RPMI8226 (cell line): ENCODE measurements at regions not wholly inside any gene's neighbourhood (a gene's known extent, or its start where the extent isn't known, plus 50 kb on each side); places are given as distances from the start of the nearest gene placed in this dataset.

ENCODE experiments used
- DNase-seq: peaks from one replicate; pipeline ENCODE4 v3.0.0-alpha.2; 2015

DNA sequence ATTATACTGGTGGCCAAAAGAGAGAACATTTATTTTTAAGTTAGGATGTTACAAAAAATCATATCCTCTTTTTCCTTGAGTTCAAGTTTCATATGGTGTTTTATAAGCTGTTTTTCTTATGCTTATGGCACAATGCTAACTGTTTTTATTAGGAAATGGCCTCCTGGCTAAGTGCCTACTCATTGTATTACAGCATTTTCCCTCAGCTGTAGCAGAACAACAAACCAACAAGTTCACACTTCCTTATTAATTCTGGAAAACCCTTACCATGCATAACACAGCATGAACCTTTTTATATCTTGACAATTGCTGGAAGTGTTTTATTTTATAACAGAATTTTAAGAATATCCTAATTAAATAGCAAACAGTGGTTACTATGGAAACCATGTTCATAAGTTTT is 165.8 kb downstream of the GASK1B start:
- no peak for DNase-seq

DNA sequence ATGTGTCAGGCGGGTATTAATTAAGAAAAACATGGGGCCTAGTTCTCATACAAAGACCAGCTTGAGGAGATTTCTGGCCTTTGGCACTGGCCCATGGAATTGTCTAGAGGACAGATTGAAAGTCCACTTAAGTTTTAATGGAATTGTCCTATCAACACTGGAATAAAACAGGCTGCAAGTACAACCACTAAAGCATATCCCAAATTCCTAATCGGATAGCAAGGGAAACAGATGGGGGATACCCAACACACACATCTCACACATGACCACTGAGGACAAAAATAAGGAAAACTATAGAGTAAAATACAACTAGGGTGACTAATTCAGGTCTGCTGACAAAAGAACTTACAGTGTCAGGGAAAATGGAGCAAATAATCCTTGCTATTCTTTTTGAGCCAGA is 167.8 kb downstream of the GASK1B start:
- DNase-seq: no peak

DNA sequence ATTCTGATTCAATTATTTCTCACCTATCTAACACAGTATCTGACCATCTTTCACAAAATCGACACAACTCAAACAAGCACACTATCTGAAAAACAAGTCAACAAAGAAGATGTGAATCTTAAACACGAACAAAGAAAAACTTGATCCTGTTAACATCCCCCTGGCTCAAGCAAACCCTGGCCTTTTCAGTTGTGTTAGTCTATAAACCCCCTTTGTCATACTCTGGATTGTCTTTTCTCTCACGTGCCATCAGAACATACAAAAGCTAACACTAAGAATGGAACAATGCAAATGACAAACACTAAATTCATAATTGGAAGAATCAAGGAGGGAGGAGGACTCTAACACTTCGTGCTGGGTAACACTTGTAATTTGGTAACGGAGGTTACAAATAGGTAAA is 168.7 kb downstream of the GASK1B start:
- no peak for DNase-seq

DNA sequence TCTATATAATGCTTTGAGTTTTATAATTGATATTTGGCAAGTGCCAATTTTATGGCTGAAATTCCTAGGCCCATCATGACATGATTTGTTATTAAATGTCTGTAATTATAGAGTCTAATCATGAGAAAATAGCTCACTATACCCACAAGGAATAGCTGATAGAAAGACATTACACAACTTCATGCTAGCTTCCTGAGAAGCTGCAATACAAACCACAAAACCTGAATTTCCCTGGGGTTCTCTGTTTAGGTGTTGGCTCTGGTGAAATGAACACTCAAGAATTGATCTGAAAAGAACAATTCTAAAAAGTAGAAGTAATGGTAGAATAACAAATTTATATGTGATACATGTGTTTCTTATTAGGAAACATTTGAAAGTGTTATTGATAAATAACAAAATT is 169.6 kb downstream of the GASK1B start:
- DNase-seq: no peak

DNA sequence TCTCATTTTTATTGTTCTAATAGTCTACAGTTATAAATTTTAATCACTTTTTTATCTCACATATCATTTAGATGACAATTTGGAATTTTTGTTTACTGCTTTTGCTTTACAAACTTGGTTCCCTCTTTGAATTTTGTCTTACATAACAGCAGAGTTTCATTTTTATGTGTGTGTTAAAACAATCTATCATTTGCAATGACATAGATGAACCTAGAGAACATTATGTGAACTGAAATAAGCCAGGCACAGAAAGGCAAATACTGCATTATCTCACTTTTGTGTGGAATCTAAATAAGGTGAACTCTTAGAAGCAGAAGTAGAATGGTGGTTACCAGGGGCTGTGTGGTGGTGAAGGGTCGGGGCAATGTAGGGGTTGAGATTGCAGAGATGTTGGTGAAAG is 170.7 kb downstream of the GASK1B start:
- DNase-seq: no peak

DNA sequence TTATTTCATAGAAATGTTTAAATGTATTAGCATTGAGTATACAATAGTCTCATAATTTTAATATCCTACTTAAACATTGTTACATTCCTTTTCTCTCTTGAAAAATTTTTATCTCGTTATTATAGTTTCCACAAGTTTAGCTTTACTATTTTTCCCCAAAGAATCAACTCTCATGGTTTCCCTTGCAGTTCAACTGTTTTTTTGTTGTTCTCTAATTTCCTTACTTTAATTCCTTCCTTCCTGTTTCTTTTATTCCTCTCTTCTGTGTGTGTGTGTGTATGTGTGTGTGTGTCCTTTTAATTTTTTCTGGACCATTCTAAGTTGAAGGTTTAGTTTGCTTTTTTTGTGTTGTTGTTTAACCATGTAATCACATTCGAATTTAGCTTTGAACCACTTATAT is 171.1 kb downstream of the GASK1B start:
- DNase-seq: no peak

DNA sequence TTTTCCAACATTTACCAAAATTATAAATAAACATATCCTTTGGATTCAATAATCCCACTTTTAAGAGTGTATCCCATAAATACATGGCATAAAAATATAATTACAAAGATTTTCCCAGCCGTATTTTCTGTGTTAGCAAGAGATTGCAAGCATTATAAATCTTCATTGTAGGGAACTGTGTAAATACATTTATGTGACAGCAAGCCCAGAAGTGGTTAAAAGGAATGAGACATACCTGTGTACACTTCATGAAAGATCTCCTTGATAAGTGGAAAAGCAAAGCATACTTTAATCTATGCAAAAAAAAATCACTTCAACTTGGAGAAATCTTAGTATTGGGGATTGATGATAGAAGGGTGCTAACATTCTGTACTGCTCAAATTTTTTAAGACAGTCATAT is 173.1 kb downstream of the GASK1B start:
- DNase-seq: no peak

DNA sequence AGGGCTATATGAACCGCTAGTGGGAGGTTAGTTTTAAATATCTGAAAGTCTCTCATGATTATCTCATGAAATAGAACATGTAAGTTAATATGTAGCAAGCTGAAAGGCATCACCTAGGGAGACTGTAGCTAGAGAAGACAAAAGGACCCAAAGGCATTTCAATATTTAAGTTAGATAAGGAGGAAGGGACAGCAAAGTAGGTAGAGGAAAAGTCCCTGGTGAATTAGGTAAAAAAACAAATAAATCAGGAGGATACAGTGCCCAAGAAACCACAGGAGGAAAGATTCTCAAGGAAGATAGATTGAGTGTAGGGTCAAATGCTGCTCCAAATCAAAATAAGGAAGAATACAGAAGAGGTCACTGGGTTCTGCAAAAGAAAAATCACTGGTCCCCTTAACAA is 175.5 kb downstream of the GASK1B start:
- no peak for DNase-seq

DNA sequence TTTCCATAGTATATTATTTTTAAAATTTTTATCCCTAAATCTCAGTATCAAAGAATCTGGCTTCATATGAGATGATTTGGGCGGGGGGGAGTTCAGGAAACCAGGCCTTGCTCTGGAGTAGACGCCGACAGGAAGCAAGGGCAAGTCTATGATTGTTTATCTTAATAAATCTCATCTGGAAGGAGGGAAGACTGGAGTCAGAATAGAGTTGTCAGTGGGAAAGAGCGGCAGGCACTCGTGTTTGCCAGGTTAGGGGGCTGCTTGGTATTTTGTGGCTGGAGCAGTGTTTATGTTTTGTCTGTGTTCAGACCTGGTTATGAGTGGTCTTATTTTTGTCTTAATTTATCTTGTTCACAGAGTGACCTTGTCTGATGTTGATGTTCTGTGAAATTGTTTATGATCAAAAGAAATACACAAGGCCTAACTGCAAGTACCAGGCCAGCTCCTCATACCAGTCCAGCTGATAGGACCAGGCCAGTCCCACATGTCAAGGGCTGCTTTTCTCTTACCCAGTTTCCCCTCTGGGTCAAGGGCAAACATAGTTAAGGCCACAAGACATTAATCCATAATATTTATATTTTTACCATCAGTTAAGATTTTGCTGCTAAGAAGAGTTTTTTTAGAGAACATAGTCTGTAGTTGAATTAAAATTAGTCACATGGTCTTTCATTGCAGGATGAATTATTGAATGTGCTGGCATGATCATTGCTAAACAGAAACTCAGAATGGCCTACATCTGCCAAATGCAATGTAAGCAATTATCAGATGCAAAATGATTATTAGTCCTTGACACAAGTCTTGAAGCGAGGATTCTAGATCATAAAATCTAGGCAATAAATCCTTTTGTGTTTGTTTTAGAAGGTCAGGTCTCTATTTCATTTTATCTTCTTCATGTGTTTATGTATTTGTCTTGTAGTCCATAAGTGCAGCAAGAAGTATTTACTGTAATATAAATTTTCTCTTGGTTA is 176.5 kb downstream of the GASK1B start:
- DNase-seq: no peak

DNA sequence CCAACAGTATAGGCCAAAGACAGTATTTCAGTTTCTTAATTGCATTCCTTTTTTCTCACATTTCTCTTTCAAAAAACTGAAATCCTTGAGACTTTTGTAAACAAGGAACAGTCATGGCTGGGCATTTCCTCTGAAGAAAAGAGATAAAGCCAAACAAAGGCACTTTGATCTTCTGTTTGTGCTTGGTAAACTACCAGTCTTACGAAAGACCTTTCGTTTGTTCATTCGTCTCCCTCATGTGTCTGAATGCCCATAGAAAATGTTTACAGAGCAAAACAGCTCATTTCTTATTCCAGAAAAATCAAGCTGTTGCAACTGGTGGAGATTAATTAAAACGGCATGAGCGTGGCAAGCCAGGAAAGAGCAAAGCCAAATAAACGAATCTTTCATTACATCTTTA is 178.0 kb downstream of the GASK1B start:
- DNase-seq: no peak

DNA sequence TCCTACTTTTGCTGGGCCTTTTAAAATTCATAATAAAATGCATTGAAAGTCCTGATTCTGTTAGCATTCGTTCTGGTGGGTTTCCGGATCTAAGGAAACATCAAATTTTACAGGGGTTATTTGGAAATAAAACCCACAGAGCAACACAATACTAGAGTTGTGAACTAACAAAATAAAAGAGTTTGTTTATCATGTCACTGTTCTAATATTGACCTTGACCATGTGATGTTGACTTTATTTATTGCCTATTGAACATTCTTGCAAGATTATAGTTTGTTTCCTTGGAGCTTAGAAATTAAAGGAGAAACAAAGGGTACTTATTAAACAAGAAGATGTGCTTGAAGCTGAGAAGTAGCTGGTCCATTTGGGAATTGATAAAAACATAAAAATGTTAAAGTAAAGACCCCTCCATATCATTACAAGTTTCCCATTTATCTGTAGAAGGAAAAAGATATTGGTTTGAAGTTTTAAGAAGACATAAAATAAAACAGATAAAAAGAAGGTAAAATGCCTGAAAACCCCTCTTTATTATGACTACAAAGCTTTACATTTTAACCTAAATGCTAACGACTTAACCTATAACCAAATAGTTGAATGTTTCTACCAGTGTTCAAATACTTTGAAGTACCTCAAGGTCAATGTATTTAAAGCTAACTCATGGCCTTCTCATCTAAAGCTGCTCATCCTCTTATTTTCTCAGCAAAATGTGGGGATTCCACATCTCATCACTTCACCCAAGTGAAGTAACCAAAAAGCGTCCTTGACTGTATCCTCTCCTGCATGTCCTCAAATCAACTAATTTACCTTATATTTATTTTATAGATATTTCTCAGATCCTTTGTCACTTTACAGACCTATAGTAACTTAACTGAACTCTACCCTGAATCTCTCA is 179.6 kb downstream of the GASK1B start:
- DNase-seq: no peak

DNA sequence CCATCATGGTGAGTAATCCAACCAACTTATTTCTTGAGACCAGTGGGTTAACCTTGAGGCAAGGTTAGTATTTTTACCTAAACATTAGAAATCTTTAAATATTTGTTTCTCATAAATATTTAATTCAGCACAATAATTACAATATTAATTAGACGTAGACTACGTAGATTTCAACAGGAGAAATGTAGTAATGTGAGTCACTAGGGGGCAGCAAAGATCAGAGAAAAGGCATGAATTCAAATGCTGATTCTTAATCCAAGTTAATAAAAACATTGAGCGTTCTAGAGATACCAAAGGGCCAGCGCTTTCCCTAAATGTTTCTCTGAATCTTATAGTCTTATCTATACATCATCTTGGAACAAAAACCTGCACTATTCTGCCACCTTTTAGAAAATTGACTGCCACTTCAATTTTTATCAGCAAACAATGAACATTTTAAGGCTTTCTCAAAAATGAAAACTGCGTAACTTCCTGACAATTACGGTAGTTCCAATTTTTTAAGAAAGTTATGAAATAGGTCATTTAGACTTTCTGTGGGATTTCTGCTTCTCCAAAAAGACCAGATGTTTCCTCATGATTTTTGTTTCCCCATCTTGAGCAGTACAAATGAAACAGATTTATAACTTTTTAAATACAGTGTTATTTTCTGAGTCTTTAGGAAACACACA is 180.7 kb downstream of the GASK1B start:
- DNase-seq: peak; percentile 59

DNA sequence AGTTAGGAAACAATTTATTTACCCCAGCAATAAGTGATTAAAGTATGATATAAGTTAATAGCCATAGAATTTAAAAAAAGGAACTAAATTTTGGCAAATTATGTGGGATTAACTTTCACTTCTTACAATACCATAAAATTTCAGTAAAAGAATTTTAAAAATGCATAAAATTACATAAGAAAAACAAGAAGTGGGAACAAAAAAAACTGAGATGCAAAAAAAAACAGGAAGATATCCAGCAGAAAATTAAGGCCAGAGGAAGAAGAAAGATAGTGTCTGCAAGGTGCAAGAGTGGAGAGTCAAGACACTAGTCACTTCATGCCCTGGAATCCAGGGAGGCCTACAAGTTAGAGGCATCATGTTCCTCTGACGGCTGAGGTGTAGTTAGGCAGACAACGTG is 184.2 kb downstream of the GASK1B start:
- DNase-seq: no peak

DNA sequence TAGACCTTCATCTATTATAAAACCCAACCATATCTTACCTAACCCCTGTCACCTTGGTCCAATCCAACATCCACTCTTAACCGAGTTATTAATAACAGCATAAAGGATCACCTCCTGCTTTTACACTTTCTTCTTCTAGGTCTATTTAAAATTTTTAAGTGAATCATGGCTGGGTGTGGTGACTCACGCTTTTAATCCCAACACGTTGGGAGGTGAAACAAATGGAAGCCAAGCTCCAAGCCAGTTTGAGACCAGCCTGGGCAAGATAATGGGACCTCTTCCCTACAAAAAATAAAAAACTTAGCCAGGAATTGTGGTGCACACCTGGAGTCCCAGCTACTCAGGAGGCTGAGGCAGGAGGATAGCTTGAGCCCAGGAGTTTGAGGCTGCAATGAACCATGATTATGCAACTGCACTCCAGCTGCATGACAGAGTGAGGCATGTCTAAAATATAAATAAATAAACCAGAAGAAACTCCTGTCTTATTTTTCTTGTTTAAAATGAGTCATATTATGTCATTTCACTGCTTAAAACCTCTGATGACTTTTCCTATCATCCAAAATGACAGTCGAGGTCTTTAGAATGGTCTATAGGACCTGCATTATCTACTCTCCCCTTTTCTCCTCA is 188.4 kb downstream of the GASK1B start:
- DNase-seq: no peak

DNA sequence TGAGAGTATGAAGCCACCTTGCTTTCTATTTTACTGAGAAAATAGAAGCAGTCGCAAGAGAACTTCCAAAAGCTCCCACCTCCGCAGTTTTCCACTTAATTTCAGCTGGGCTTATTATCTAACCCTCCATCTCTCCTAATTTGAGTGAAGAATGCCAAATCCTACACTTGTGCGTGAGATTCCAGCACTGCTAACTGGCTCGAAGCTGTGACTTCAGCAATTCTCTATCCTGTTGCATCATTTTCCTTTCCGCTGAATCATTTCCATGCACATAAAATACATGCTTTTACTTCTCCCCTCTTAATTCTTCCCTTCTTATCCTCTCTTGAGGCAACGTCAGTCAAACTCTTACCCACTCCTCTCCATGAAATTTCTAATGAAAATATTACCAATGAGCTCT is 189.5 kb downstream of the GASK1B start:
- DNase-seq: no peak

DNA sequence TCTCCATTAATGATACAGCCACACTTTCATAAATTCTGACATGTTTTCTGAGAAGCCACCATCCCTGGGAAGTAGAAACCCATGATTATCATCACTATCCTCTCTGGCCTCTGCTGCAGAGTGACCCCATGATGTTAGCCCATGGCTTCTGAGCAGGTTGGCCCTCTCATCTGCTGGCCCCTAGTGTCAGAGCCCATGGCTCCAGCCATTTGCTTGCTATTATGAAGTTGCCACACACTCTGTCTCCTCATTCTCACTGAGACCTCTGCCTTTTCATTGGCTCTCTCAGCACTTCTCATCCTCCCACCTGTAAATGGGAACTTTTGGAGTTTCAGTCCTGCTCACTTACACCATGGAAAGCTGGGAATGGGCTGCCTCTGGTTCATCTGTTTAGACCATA is 192.7 kb downstream of the GASK1B start:
- DNase-seq: no peak

DNA sequence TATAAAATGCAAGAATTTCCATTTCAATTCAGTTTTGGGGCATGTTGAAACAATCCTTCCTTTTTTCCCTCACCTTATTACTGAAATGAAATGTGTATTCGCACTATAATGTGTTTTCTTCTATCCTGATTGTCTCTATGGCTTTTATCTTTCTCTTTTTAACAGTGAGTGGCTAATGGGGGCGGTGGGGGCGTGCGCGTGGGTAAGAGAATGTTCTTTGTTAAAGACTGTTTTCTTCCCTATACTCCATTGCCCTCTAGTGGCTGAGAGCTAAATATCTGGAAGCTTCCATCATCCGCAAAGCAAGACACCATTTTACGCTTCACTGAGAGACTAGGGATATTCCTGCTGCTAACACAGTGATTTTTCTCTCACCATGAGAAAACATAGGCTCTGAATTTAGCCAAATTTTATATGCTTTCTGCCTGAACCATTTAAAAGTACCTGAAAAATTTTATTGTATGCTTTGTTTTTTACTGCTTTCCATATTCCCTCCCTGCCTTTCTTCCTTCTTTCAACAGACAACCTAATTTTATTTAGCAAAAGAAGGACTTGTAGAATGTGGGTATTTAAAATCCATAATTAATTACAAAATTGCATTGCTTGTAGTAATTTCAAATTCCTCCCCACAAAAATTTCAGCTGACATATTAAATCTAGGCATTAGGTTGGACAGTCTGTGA is 194.0 kb downstream of the GASK1B start:
- peak; percentile 44 for DNase-seq

DNA sequence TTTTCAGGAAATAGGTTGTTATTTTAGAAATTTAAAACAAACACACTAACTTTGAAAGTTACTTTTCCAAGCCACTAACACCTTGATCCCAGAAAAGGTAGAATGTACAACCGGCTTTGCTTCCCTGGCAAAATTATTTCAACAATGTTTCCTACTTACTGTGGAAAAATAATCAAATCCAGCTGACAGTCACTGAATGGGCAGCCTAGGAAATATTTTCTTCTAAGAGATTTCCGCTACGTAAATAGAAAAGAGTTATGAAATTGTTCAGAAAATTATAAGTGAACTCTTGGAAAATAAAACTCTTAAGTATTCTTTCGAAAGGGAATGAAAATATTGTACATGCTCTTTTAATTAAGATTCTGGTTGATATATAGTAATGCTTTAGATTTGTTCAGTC is 195.7 kb downstream of the GASK1B start:
- DNase-seq: no peak

DNA sequence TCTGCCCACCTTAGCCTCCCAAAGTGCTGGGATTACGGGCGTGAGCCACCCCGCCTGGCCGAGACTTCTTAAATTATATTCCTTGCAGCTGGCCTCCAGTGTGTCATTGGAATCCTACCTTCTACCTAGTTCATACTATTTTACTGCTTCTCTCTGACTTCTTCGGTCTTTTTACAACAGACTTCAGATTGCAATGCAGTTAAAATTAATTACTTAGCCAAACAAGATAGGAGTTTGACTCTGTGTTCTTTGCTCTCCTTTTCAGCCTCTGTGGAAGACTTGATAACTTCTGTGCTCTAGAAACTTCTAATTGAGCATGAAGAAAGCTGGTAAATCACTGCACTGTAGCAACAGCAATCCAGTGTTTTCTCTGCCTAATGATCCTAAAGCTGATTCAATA is 199.5 kb downstream of the GASK1B start:
- no peak for DNase-seq

DNA sequence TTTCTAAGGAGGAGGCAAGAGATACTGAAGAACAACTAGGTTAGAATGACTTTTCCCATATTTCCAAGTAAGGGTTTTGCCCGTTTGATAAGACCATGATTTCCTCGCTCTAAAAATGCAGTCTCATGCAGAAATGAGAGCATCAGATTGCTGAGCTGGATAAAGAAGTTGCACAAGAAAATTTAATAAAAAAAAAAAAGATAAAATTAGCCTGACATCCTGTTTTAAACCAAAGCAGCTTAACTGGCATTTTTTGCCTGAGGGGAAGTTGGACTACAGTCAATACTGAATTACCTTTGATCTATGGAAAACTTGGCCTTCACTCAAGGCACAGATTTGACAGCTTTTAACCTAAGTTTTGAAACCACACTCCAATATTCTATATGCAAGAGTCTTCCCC is 208.4 kb downstream of the GASK1B start:
- no peak for DNase-seq

DNA sequence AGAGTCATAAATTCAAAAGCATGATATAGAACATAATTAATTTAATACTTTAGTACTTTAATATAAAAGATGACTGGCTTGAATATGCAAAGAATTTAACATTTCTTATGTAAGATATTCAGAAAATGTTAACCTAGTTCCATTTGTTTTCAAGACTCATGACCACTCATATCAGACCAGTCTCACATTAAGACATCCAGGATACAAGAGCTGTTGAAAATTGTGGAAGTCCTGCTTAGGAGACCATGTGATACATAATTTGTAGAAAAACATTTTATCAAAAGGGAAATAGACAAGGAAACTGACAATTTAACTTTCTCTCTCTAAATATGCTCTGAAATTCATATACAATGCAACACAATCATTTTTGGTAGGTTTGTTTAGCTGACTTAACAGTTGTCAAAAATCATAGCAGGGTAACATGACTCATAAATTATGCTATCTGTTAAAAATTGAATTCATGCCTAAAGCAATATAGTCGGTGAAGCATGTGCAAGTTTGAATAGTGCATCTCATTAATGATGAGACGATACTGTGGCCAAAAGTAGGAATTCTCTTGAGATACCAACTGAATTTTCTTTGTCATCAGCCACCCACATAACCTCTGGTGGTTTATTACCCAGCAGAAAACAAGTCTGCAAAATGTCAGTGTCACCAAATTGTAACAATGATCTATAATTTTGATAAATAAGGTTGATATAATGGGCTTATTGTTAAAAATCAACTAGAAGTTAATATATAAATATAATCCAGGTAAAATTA is 211.4 kb downstream of the GASK1B start:
- no peak for DNase-seq

DNA sequence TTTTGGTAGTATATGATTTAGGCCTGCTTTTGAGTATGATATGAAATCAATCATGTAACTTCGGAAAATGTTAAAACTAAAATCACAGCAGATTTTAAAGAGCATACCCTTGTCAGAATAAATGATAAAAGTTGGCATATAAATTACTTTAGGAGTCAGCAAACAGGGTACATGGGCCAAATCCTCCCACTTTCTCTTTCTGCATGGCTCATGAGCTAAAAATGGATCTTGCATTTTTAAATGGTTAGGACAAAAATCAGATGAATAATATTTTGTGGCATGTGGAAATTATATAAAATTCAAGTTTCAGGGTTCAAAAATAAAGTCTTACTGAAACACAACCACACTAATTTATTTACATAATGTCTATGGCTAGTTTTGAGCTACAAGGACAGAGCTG is 214.9 kb downstream of the GASK1B start:
- no peak for DNase-seq
